LoVo (cell line): ENCODE measurements at regions not wholly inside any gene's neighbourhood (a gene's known extent, or its start where the extent isn't known, plus 50 kb on each side); places are given as distances from the start of the nearest gene placed in this dataset.
A peak's percentile ranks its signal among the peaks of the same experiment; 100 is the strongest.

ENCODE experiments used
- DNase-seq: peaks from one replicate; pipeline ENCODE4 v3.0.0-alpha.2; 2016; ENCODE audit warnings: low spot score

DNA sequence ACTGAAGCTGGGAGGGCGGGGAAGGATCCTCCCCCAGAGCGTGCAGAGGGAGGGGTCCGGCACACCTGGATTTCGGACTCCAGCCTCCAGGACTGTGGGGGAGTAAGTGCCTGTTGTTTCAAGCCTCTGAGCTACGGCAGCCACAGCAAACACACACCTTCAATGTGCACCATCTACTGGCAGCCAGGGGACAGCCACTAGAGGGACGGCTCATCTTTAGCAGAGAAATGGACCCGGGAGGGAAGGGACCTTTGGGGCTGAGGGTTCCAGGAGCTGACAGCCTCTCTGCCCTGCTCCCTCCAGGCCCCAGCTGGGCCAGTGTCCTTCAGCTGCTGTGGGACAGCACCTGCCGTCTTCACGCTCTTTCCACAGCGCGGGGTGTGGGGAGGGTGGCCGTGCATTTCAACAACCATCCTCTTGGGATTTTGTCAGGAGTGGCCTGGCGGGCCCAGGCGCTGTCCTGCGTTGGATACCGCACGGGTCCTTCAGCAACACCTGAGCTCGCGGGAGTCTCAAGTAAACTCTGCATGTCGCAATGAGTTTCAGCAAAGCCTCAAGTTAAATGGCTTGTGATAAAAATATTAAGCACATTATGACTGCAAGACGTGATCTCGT lies 209.2 kb upstream of the C14orf180 start:
- peak; percentile 2 for DNase-seq

DNA sequence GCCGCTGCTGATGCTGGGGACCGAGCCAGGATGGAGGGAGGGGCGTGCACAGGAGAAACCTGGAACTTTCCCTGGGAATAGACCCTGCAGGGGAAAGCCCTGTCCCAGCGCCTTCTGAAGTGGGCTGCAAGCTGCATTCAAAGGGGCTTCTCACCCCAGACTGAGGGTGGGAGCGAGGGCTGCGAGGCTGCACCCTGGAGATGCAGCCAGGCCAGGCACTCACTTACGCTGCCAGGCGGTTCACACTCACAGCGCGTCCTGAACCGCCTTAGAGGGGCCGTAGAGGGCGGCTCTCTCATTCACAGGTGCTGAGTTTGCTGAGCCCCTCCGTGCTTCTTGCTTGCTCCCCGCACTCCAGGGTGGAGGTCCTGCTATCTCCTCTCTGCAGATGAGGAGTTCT lies 208.5 kb upstream of the C14orf180 start:
- no peak for DNase-seq

DNA sequence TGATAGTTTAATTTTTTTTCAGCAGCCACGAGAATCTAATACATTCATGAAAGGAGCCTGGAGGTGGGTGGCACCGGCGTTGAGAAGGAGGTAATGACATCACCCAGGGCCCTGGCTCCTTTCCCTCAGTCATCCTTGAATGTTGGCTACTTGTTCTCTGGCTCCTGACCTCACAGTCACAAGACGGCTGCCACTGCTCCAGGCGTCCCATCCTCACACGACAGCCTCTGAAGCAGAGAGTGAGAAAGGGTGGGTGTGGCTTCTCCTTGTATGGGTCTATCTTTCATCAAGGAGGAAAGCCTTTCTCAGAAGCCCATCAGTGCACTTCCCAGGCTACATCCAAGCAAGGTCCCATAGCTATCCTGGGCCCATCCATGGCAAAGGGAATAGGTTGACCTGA lies 207.6 kb upstream of the C14orf180 start:
- DNase-seq = no peak

GRCh38 chr14:104372390-104373054 lies 207.0 kb upstream of the C14orf180 start:
- DNase-seq = no peak

DNA sequence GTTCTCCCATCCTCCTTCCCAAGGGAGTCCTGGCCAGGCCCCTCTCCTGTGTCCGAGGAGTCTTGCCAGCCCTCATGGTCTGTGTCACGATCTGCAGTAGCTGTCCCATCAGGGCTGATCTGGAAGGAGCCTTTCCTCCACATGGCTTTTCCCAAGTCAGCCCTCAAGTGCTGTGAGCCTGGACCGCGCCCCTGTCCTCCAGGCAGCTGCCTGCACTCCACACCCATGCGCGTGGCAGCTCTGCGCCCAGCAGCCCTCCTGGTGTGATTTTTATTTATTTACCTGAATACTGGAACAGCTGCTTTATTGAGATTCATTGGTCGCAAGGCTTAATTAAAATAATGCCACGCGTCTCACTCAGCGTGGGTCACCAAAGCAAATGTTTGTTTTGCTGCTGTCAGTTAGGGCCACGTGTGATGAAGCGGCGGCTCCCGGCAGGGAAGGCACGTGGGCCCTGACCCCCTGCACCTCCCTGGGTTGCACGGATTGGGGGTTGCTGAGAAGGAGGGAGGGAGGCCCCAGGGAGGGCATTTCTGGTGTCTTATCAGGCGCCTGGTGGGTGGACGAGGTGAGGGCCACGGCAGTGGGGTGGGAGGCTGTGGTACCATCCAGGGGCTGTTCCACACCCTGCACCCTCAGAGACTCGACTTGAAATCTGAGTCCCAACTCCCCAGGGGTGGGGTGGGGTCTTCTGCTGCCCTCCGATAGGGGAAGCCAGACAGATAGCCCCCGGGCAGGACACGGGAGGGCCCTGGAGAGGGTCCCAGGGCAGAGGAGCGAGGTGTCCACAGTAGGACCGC lies 206.3 kb upstream of the C14orf180 start:
- DNase-seq = no peak

DNA sequence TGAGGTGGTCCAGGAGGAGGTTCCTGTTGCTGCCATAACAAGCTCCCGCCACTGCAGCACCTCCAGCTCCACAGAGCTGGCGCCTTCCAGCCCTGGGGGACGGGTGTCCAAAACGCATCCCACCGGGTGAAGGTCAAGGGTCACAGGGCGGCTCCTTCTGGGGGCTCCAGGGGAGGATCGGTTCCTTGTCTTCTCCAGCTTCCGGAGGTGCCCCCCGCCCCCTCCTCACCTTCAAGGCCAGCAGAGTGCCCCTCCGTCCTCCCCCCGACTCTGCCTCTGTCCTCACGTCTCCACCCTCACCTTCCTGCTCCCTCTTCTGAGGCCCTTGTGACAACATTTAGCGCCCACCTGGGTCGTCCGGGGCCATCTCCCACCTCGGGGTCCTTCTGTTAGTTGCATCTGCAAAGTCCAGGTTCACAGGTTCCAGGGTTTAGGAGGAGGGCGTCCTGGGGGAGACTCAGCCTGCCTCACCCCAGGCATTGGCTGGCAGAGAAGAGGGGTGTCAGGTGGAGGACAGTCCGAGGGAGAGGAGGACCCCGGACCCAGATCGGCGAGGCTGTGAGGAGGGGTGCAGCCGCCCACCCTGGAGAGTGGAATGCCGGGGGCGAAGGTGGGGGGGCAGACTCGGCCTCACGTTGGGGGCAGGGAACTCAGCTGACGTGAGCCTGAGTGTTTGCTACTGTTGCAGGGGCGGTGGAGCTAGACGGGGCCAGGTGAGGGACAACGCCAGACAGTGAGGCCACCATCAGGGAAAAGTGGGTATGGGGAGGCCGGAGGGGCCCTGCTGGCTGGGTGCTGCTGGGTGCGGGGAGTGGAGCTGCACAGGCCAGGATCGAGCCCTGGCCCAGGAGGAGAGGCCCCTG lies 205.5 kb upstream of the C14orf180 start:
- no peak for DNase-seq

DNA sequence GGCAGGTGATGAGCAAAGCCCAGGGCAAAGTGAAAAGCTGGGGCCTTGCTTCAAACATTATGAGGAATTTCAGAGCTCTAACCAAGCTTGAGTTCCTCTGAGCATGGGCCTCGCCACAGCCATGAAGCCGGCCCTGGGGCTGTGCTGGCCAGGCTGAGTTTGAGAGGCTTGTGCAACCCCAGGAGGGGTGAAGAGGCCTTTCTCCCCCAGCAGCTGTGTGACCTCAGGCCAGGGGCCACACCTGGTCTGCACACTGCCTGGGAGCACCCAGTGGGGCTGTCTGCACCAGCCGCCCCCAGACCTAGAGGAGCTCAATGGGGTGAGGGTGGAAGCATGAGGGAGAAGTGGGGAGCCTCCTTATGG lies 204.9 kb upstream of the C14orf180 start:
- DNase-seq = no peak

DNA sequence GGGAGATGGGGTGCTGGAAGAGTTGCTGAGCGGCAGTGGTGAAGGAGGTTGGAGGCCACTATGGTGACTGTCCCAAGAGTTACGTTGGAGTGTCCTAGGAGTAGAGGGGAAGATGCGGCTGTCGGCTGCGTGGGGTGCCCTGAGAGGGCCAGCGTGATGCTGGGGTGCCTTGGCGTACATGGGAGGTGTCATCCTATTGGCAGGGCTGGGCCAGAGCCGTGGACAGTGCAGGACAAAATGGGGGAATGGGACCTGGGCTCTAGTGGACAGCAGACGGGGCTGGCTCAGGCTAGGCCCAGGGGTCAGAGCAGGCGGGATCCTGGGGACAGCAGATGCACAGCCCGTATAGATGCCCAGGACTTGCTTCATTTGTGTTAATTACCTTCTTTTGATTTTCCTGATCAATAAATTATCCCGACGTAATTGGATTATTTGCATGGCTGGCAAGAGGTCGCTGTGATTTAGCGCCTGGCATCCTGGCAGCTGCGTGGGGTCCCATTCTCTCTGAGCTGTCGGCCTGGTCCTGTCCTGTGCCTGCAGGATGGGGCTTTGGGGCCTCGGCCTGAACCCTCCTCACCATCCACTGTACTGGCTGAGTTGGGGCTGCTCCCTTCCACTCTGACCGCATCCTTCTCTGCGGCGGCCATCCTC lies 203.9 kb upstream of the C14orf180 start:
- DNase-seq = no peak

DNA sequence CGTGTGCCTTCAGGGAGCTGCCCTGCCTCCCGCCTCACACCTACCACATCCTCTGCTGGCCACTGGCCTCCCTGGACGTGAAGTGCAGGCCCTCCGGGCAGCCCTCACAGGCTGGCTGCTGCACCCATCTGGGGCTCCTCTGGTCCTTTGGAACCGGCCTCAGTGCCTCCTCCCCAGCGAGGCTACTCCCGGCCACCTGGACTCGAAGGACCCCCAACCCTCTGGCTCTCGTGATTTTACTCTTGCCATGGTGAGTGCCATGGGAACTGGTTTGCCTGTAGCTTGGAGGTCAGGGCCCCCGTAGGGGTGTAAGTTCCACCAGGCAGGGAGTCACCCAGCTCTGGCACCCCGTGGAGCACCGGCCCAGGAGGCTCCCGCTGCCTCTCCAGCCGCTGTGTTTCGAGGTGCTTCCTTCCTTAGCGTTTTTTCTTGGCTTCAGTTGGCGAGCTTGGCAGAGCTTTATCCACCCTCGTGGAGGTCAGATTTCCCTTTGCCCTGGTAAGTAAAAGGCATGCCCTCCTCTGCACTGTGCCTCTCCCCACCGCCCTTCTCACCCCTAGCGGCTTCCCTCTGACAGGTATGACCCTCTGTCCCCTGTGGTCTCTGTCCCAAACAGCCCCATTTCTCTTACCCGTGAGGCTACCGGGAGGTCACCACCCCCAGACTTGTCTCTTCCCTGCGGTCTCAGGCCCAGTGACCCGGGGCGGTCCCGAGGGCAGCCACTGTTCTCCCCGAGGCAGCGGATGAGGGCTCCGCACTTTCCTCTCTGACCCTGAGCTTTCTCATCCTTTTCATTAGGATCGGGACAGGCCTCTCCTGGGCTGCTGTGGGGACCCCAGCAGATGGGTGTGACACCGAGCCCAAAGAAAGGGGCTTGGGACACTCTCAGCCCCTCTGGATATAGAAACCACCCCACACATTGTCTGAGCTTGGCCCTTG lies 203.1 kb upstream of the C14orf180 start:
- DNase-seq = no peak

DNA sequence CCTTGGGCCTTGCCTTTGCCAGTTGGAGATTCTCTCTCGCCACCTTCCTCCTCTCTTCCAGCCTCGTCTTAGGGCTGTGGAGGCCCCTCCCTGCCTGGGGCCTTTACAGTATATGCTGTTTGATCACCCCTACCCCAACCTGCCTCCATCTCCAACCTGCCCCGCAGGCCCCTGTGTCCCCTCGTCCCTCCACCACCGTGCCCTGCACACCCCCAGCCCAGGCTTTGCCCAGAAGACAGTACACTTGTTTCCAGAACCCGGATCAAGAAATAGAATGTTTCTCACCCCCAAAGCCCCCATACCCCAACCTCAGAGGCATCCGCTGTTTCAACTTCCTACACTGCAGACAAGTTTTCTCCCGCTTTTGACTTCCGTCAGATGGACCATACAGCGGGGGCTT lies 202.3 kb upstream of the C14orf180 start:
- DNase-seq = no peak

DNA sequence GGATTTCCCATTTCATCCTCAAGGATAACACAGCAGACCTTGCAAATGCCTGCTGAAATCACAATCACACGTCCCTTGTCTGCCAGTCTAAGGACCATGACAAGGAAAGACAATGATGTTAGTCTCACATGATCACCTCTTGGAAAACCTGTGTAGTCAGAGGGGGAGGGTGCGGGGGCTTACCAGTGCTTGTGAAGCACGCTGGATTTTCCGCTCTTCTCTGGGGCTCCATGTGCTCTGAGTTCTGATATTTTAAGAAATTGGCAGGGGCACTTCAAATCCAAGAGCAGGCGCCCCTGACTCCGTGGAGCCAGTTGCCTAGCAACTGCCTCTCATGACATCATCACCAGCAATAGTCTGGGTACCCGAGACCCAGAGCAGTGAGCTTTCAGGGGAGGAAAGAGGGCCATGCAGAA lies 200.9 kb upstream of the C14orf180 start:
- DNase-seq = no peak

GRCh38 chr14:104382361-104383087 lies 197.0 kb upstream of the C14orf180 start:
- DNase-seq = no peak

DNA sequence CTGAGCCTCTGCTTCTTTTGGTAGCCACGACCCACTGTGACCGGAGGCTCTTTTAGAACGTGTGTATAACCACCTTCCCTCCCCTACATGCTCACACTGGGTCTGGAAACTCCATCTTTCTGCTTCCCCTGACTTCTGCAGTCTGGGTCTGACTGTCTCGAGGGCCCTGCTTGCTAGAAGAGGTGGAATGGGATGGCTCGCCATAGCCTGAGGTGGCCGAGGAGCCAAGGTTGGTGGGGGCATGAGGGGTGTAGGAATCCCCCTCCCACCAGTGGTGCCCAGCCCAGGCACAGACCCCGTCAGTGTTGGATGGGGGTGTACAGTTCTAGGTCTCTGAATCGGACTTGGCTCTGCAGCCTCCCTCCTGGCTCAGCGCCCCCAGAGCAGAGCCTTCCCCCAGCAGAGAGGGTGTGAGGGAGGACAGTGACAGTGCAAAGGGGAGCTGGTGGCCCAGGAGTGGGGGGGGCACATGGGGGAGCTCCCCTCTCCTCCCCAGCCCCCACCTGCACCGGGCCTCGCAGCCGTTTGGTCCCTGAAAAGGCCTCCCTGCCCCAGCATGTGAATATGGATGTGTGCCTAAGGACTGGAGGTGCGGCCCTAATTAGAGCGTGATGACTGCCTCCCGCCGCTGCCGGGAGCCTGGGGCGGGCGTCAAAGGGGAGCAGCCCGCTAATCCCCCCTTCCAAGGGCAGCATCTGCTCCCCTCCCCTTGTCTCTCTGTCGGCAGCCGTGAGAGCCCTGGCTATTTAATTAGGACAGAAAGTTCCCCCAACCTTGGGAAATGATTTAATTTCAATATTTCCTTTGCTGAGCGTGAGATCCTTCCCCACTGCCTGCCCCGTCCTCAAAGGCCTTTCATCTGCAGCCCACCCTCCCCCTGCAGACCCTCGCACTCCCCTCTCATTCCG lies 196.2 kb upstream of the C14orf180 start:
- DNase-seq = no peak

DNA sequence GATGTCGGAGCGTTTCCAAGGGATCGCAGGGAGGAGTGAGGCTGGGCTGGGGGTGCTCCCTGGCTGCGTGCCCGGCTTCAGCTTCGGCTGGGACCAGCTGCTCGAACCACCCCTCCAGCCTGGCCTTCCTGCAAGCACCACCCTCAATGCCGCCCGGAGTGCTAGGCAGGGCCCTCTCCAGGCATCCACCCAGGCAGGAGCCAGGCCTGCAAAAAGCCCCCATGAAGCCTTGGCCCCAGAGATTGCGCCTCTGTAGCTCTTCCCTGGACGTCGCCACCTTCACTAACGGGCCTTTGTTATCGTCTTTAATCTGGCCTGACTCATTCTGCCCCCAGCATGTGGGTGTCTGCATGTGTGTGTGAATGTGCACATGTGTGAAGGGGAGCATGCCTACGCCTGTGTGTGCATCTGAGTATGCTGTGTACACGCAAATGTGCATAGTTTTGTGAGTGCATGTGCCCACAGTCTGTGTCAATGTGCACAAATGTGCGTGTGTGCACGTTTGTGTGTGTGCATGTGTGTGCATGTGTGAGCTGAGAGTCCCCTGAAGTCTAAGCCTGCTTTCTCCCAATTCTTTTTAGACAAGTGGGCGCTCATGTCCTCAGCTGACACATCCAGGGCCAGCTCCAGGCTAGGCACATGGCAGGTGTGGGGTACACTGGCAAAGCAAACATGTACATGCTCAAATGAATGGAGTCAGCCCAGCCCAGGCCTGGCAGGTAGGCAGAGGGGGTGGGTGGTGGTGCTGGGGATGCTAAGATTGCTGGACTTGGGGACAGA lies 195.4 kb upstream of the C14orf180 start:
- no peak for DNase-seq

DNA sequence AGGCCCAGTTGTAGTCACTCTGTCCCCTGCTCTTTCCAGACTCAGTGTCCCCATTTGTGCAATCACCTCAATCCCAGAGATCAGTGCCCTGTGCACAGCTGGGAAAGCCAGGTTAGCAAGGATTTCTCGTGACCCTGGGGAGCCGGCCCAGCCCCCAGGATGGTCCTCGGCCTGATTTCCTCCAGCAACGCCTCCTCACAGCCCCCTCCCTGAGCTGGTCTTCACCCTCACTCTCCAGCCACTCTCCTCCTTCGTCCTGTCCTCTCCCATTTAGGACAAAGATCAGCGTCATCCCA lies 194.8 kb upstream of the C14orf180 start:
- DNase-seq = no peak

- no peak for DNase-seq
These were observed 194.5 kb upstream of the C14orf180 start for GRCh38 chr14:104385111-104385510.

DNA sequence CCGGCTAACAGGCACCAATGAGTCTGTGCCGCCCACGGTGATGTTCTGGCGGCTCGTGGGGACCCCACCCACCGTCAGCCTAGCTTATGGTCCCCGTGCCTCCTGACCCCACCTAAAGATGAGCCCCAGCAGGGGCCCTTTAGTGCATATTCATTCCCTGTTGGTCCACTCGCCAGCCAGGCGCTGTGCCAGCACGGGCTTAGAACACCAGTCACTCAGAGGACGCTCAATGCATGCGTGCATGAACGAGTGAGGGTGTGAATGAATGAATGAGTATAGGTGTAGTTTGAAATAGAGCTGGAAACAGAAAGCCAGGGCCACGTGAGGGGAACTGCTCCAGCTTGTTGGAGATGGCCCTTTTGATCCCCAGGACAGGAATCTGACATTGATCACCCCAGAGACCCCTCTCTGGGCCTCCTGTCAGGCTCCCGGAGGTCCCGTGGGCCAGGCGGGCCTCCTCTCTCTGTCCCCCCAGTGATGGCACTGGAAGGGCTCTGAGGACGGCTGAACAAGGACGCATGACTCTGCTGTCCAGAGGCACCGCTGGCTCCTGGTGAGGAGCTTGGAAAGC lies 193.9 kb upstream of the C14orf180 start:
- DNase-seq = no peak
